ENCODE measurements at regions not wholly inside any gene's neighbourhood (a gene's known extent, or its start where the extent isn't known, plus 50 kb on each side); places are given as distances from the start of the nearest gene placed in this dataset.

DNA sequence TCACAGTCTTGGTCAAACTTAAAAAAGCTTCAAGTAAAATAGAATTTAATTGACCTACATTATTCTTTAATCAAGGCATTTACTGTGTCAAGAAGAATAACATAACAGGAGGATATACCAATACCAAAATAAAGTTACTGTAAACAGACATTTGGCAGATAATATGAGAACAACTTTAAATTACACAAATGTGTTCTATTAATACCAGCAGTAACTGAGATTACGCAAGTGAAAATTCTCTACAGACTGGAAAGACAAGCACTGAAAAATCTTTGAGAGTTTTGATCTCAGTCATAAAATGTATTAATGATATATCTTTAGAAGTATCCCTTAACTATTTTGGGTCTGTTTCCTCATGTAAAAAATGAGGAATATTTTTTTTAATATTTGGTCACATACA lies 169.2 kb upstream of the SOX5 start:
- TF ChIP-seq NFIC (IDR thresholded peaks at IDR 0.05) (no peak), SRF (CRISPR knock-in tag; IDR thresholded peaks at IDR 0.05) (no peak)
